AG20443 (cell line): ENCODE measurements at regions not wholly inside any gene's neighbourhood (a gene's known extent, or its start where the extent isn't known, plus 50 kb on each side); places are given as distances from the start of the nearest gene placed in this dataset.

Experiments
- DNase-seq: peaks from one replicate; pipeline ENCODE4 v3.0.0; 2012; ENCODE audit warnings: low spot score, mixed read lengths

- no peak for DNase-seq
Measured at GRCh38 chr15:61624950-61625349, 395.8 kb upstream of the RORA start.

GRCh38 chr15:61623746-61624145 lies 394.6 kb upstream of the RORA start:
- no peak for DNase-seq

GRCh38 chr15:61621865-61622264 lies 392.8 kb upstream of the RORA start:
- no peak for DNase-seq

- DNase-seq = peak; percentile 15
Measured at GRCh38 chr15:61621146-61621545, 392.0 kb upstream of the RORA start.

- DNase-seq = no peak
Measured at GRCh38 chr15:61620151-61620550, 391.0 kb upstream of the RORA start.

GRCh38 chr15:61613729-61614128 lies 384.6 kb upstream of the RORA start:
- DNase-seq = no peak

DNA sequence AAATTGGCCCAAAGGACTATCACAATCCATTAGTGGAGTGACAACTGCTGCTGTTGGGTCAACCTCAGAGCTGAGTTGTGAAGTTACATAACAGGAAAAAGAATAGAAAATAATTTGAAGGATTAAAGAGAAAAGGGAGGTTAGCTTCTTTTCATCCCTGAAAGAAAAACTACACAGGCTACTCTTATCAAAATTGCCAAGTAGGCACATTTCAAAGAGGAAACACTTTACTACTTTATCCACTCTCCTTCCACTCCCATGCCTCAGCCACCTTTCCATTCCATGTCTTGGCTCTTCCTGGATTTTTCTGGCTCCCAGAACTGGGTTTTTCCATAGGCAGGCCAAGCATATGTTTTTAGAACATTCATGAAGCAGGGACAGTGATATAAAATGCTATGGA lies 384.0 kb upstream of the RORA start:
- no peak for DNase-seq

GRCh38 chr15:61612111-61612510 lies 383.0 kb upstream of the RORA start:
- no peak for DNase-seq

- DNase-seq = no peak
Measured at GRCh38 chr15:61605343-61605742, 376.2 kb upstream of the RORA start.

DNA sequence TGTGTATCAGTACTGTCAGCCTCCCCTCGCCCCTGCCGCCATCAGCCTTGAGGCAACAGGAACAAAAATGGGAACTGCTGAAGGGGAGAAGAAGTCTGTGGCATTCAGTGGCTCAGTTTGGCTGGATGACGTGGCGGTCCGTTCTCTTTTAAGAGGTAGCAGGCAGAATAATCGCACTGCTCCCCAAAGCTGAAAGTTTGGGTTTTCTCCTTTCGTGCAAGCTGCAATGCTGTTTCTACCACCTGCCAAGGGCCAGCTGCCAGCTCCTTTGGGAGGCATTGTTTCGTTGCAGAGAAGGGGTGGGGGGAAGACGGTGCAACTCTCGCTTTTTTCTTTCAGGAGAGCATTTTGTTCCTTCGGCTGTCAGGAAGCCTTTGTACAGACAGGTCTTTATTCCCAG lies 369.6 kb upstream of the RORA start:
- DNase-seq = no peak

DNA sequence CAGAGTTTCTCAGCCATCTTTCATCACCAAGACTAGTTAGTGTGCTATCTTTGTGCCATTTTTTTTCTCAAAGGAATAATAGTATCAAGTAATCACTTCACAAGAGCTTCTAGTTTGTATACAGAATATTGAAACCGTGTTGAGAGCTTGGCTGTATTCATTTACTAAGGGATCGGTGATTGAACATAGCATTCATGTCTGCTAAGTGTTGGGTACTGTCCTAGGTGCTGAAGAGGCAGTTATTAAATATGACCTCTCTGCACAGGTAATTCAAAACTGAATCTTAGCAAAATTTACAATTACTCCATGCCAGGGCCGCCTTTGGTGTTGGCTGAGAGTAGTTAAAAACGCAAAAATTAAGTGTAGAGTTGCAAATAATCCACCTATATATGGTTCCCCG lies 355.3 kb upstream of the RORA start:
- no peak for DNase-seq

DNA sequence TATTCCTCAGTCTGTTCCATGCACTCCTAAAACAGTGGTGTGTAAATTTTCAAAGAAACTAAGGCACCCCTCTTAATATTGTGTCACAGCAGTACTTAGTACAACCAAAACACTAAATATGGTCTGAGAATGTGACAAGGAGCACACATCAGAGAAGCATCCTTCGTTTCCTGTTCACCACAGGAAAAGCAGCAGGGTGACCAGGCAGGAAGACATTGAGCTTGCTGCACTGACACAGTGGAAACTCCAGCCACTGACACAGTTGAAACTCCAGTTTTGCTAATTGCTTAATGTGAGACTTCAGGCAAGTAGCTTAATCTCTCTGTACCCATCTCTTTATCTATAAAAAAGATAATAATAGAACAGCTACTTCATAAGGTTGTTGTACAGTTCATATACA lies 353.0 kb upstream of the RORA start:
- no peak for DNase-seq

- DNase-seq = no peak
Measured at GRCh38 chr15:61575597-61575996, 346.5 kb upstream of the RORA start.

DNA sequence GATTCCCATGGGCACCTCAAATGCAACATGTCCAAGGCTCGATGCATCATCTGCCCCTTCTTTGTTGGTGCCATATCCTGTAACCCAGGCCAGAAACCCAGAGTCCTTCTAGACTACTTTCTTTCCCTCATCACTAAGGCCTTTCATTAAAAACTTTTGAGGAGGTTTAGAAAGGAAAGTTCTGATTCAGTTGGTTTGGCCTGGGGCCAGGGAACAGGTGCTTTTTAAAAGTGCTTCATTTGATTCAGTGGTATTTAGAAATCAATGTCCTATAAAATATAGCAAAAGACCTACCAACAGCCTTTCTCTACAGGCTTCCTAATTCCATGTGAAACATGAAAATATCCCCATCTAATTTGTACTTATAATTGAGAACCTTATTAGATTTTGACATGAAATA lies 341.9 kb upstream of the RORA start:
- DNase-seq = no peak

DNA sequence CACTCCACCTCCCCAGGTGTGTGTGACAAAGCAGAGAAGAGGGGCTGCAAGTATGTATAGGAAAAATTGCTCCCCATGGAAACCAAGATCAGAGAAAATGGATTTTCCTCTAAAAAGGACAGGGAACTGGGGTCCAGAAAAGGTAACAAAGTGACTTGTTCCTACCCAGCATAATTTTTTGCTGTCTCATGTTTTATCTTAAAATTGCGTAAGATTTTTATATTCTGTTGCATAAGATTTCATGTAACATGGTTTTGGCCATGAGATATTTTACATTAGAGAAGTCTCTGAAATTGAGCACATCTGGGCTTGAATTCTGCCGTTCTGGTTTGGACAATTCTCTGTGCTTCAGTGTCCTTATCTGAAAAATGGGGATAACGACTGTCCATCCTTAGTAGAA lies 335.7 kb upstream of the RORA start:
- DNase-seq = no peak

- no peak for DNase-seq
Measured at GRCh38 chr15:61558172-61559136, 329.4 kb upstream of the RORA start.

DNA sequence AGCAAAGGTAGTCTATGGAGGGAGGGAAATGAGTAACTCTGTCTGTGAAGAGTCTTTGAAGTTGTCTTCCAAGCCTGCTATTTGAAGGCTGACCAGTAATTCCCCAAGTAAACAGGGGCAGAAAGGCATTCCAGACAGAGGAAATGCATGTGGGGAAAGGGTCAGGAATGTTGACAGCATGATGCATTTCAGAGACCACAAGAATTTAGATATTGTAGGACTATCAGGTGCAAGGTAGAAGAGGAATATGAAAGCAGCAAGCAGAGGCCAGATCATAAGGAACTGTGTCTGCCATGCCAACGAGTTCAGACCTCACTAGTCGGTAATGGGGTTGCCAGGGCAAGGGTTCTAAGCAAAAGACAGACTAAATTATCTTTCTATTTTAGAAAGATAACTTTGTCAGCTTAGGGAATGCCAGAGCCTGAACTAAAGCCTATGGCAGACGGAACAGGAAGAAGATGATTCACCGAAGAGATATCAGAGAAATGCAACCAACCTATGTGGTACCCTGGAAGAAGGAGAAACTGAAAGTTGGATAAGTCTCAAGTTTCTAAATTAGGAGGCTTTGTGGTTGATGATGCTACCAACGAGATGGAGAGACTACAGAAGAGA lies 327.0 kb upstream of the RORA start:
- no peak for DNase-seq

DNA sequence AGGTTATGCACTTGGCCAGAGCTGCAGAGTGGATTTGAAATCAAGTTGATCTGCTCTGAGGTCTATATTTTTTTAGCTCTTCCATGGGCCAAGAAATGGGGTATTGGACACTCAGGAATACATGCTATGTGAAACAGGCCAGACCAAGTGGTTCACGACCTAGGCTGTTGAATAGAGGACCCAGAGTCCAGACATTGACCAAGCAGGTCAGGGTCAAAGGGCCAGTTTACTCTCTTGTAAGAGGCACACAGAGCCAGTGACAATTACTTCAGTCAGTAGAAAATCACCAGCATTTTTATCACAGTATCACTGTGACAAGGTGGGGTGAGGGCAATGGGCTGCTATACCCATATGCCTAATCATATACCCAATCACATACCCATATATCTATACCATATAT lies 320.6 kb upstream of the RORA start:
- DNase-seq = no peak

DNA sequence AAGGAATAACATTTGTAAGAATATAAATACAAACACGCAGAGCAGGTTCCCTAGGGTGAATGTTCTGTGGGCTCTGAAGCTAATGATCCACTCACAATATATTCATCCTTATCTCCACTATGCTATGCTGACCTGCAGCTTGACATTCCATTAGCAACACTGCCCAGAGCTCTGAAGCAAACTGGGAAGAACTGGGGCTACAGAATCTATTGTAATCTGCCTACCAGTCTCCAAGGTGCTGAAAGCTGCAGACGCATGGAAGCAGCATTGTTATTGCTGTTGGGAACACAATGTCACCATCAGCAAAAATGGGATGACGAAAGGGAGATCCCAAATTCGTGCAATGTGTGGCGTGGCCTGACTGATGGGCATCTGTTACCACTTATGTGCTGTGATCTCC lies 316.7 kb upstream of the RORA start:
- DNase-seq = no peak

GRCh38 chr15:61541516-61541915 lies 312.4 kb upstream of the RORA start:
- no peak for DNase-seq

- DNase-seq = no peak
Measured at GRCh38 chr15:61537337-61537736, 308.2 kb upstream of the RORA start.

DNA sequence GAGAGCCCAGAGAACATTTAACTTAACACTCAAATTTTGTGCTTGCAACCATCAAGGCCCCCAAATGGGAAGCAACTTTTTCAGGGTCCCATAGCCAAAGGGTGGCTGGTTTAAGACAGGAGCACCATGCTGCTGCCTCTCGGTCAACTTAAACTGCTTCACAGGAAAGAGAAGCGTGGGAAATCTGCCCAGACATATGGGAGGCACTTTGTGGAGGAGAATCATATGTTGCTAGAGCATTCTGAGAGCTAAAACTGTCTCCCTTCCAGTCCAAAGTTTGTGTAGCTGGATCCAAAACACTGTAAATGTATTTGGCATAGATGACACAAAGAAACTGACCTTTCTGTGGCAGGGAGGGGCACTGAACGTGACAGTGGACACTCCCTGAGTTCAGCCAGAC lies 305.9 kb upstream of the RORA start:
- DNase-seq = no peak

GRCh38 chr15:61530769-61531168 lies 301.7 kb upstream of the RORA start:
- DNase-seq = no peak

DNA sequence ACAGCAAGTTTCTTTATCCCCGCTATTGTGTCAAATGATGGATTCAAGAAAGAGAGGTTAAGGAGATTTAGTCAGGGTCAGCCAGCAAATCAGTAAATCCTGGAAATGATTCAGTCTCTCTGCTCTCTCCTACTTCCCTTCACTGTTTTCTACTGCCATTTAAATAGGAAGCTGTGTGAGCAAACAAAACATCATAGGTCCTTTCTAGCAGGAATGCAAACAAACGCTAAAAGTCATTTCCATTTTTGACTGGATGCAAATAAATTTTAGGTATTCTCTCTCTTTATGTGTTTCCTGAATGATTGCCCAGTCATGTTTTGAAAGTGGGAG lies 299.4 kb upstream of the RORA start:
- no peak for DNase-seq
